ENCODE measurements at regions not wholly inside any gene's neighbourhood (a gene's known extent, or its start where the extent isn't known, plus 50 kb on each side); places are given as distances from the start of the nearest gene placed in this dataset.

GRCh38 chr3:18247139-18247695 lies 177.9 kb downstream of the SATB1 start:
- H3K9me3 ChIP-seq (ENCODE audit: insufficient read depth in 2 of 2, low read depth in 1 of 2, low read length in 1 of 2) = no peaks in the 10 kb centered on the region
- no peak overlapping the region for H4K5ac ChIP-seq (ENCODE audit: insufficient read length, low read depth, low read length)
- H3K23me2 ChIP-seq (ENCODE audit: low read depth, low read length) = no peaks in the 10 kb centered on the region
- no peak overlapping the region for H3K4me2 ChIP-seq (ENCODE audit: insufficient read depth in 1 of 2, low read depth in 2 of 2, low read length in 2 of 2)
- no peak overlapping the region for H2BK20ac ChIP-seq (ENCODE audit: low read length)
- CTCF ChIA-PET (ENCODE audit: partially characterized antibody) = interaction anchor here (1.0 to 1.4 kb wide), 3 partner anchors 9 to 123 kb away, joined by 3 read pairs; no protein-coding TSS in a partner anchor
- H3K14ac ChIP-seq (ENCODE audit: insufficient read length) = no peak overlapping the region
- H2AFZ ChIP-seq (ENCODE audit: low read length) = no peak overlapping the region
- H3K36me3 ChIP-seq (ENCODE audit: control insufficient read depth in 2 of 4, insufficient read depth in 4 of 4, low read length in 3 of 4) = no peaks in the 10 kb centered on the region
- H2BK12ac ChIP-seq (ENCODE audit: low read depth, low read length) = no peak overlapping the region
- no peak overlapping the region for H3K4ac ChIP-seq (replicated peaks; ENCODE audit: insufficient read length, low read depth, low read length)
- H4K20me1 ChIP-seq (replicated peaks in 1 of 2; ENCODE audit: control insufficient read depth in 1 of 2, insufficient read depth in 2 of 2, low read length in 2 of 2) = no peaks in the 10 kb centered on the region
- no peak overlapping the region for H3K9ac ChIP-seq (replicated peaks in 1 of 4; ENCODE audit: extremely low read depth in 1 of 4, low read depth in 3 of 4, low read length in 3 of 4)
- POLR2A ChIA-PET (ENCODE audit: partially characterized antibody) = interaction anchor here (0.8 kb wide), 1 partner anchor 13 kb away, joined by 3 read pairs; no protein-coding TSS in a partner anchor
- DNase-seq (ENCODE audit: low read depth in 1 of 2, low spot score in 2 of 2) (no peak), FAIRE-seq (no peak)
- H3K56ac ChIP-seq (replicated peaks; ENCODE audit: insufficient read length, low read depth, low read length) = no peak overlapping the region
- H3K4me3 ChIP-seq (ENCODE audit: extremely low read depth in 1 of 4, insufficient read depth in 2 of 4, low read depth in 3 of 4, low read length in 4 of 4) = no peak overlapping the region
- no peak overlapping the region for H3K27ac ChIP-seq (ENCODE audit: low read depth, low read length)
- H2BK5ac ChIP-seq (ENCODE audit: low read depth, low read length) = no peak overlapping the region
- no peak overlapping the region for H3K23ac ChIP-seq (ENCODE audit: insufficient read length)
- H4K8ac ChIP-seq (ENCODE audit: extremely low read depth, insufficient read depth, low read length) = no peak overlapping the region
- no peak overlapping the region for H4K91ac ChIP-seq (replicated peaks; ENCODE audit: insufficient read length, low read length)
- no peak overlapping the region for H3K18ac ChIP-seq (ENCODE audit: extremely low read depth, low read length)
- no peaks in the 10 kb centered on the region for H3K79me1 ChIP-seq (ENCODE audit: low read depth, low read length)
- H2BK15ac ChIP-seq (ENCODE audit: low read length) = no peak overlapping the region
- no peaks in the 10 kb centered on the region for H3K27me3 ChIP-seq (replicated peaks in 1 of 4; ENCODE audit: control insufficient read depth in 3 of 4, extremely low read depth in 1 of 4, insufficient read depth in 3 of 4, low read length in 3 of 4)
- no peak overlapping the region for H2AK5ac ChIP-seq (ENCODE audit: low read depth, low read length)
- H2BK120ac ChIP-seq (replicated peaks; ENCODE audit: low read depth, low read length) = no peak overlapping the region
- no peaks in the 10 kb centered on the region for H3K79me2 ChIP-seq (ENCODE audit: control insufficient read depth in 1 of 2, insufficient read depth in 2 of 2, low read length in 2 of 2)
- peaks cover 0 to 6% (median 0%) of the 10 kb centered on the region in 4 experiments; a peak in 1 of 7 replicates for H3K4me1 ChIP-seq (replicated peaks in 1 of 4; ENCODE audit: control insufficient read depth in 3 of 4, insufficient read depth in 4 of 4, low read length in 3 of 4)
- TF ChIP-seq GTF2F1 (IDR thresholded peaks at IDR 0.05; ENCODE audit: borderline replicate concordance, low read depth, low read length) (no peak), TCF12 (IDR thresholded peaks at IDR 0.05; ENCODE audit: low read depth, low read length) (no peak)

Data from H1 (cell line).